Endothelial cell of umbilical vein (primary cell): ENCODE measurements at regions not wholly inside any gene's neighbourhood (a gene's known extent, or its start where the extent isn't known, plus 50 kb on each side); places are given as distances from the start of the nearest gene placed in this dataset.

Experiments
- BruUV-seq: library from RNA; stranded (reverse); fragments of 400-500 nt; replicated peaks from 2 replicates; lab custom pipeline; 2021; lab: Mats Ljungman, UMichigan
- CTCF ChIA-PET: fragments of 300-600, 350-600 bp; sonication (Branson Sonifier 250); formaldehyde crosslinking; loops from one replicate; lab custom pipeline; 2021; ENCODE audit warnings: antibody characterized with exemption, inconsistent platforms; lab: Charles Lee
- POLR2A ChIA-PET: fragments of 300-600, 350-600 bp; sonication (Branson Sonifier 250); formaldehyde crosslinking; loops from one replicate; lab custom pipeline; 2021; ENCODE audit warnings: antibody characterized with exemption, inconsistent platforms; lab: Charles Lee
- DNase-seq: peaks from one replicate; pipeline ENCODE4 v3.0.0-alpha.2; 2011; ENCODE audit warnings: low read depth, low spot score
- FAIRE-seq: peaks from 2 replicates; lab custom pipeline; 2011; peaks lifted over from hg19 to GRCh38; lab: Jason Lieb, UNC
- H2AFZ ChIP-seq: 2 replicates; pipeline ENCODE4 v1.6.0; 2012; ENCODE audit warnings: low read depth, low read length, control low read depth, inconsistent platforms
- H3K27ac ChIP-seq: 2 replicates; pipeline ENCODE4 v1.5.1; 2011; ENCODE audit warnings: low read depth, mild to moderate bottlenecking, control low read depth, low read length, moderate library complexity; ENCODE audit not compliant: insufficient read depth
- H3K27me3 ChIP-seq, 2 experiments: 2 replicates each; pipeline versions ENCODE4 v1.6.0 to v1.6.1; 2011; ENCODE audit warnings: low read length in 2 of 2, mixed read lengths in 1 of 2; ENCODE audit not compliant: control insufficient read depth in 2 of 2, insufficient read depth in 2 of 2
- H3K36me3 ChIP-seq, 2 experiments: 2 replicates in 1 of 2; 3 replicates in 1 of 2; pipeline ENCODE4 v1.5.1; 2011; ENCODE audit warnings: low read length in 2 of 2, mild to moderate bottlenecking in 1 of 2, moderate library complexity in 1 of 2; ENCODE audit not compliant: control insufficient read depth in 2 of 2, insufficient read depth in 2 of 2; ENCODE audit errors: extremely low read depth in 1 of 2
- H3K4me1 ChIP-seq: 3 replicates; pipeline ENCODE4 v1.5.1; 2011; ENCODE audit warnings: mild to moderate bottlenecking, low read length; ENCODE audit not compliant: control insufficient read depth, insufficient read depth; ENCODE audit errors: extremely low read depth
- H3K4me2 ChIP-seq: 2 replicates; pipeline ENCODE4 v1.6.1; 2011; ENCODE audit warnings: low read length, control low read depth, mixed read lengths; ENCODE audit not compliant: insufficient read depth
- H3K4me3 ChIP-seq, 3 experiments: fragments of 200-600 bp in 1 of 3; sonication (generic), shearing (Covaris generic) in 1 of 3; replicated peaks in 1 of 3; 2 replicates each; pipeline ENCODE4 v1.5.1; 2011 to 2016; ENCODE audit warnings: control low read depth in 3 of 3, low read length in 3 of 3, mild to moderate bottlenecking in 2 of 3, inconsistent platforms in 1 of 3, low read depth in 1 of 3, moderate library complexity in 1 of 3; ENCODE audit not compliant: insufficient read depth in 1 of 3
- H3K79me2 ChIP-seq: 2 replicates; pipeline ENCODE4 v1.6.0; 2012; ENCODE audit warnings: low read length, inconsistent platforms; ENCODE audit not compliant: control insufficient read depth, insufficient read depth
- H3K9ac ChIP-seq: replicated peaks from 2 replicates; pipeline ENCODE3; 2011; ENCODE audit warnings: low read length, control low read depth; ENCODE audit not compliant: insufficient read depth; ENCODE audit errors: extremely low read depth
- H3K9me1 ChIP-seq: replicated peaks from 3 replicates; pipeline ENCODE4 v1.6.0; 2011; ENCODE audit warnings: mild to moderate bottlenecking, low read length; ENCODE audit not compliant: control insufficient read depth, insufficient read depth; ENCODE audit errors: extremely low read depth
- H3K9me3 ChIP-seq: replicated peaks from 2 replicates; pipeline ENCODE4 v1.5.1; 2012; ENCODE audit warnings: low read length, inconsistent platforms; ENCODE audit not compliant: control insufficient read depth, insufficient read depth
- H4K20me1 ChIP-seq: replicated peaks from 2 replicates; pipeline ENCODE3; 2011; ENCODE audit warnings: mild to moderate bottlenecking, low read length; ENCODE audit not compliant: control insufficient read depth, insufficient read depth; ENCODE audit errors: extremely low read depth
- CTCF ChIP-seq, 2 donors: IDR thresholded peaks; 1 replicate in 1 of 2; 2 replicates in 1 of 2; pipeline ENCODE4 v1.5.1; 2011; ENCODE audit warnings: low read length in 2 of 2, mild to moderate bottlenecking in 2 of 2, moderate library complexity in 2 of 2, control low read depth in 1 of 2, inconsistent platforms in 1 of 2, low read depth in 1 of 2; ENCODE audit not compliant: insufficient read depth in 1 of 2; ENCODE audit errors: extremely low read depth in 1 of 2
- EZH2 ChIP-seq: IDR thresholded peaks from 2 replicates; pipeline ENCODE4 v1.6.1; 2012; ENCODE audit warnings: borderline replicate concordance, low read depth, mild to moderate bottlenecking, moderate library complexity, low read length, inconsistent platforms; ENCODE audit not compliant: severe bottlenecking
- FOS ChIP-seq: IDR thresholded peaks from 2 replicates; pipeline ENCODE4 v1.6.1; 2011; ENCODE audit warnings: mild to moderate bottlenecking, low read length, moderate library complexity, borderline replicate concordance; ENCODE audit not compliant: insufficient read depth
- GATA2 ChIP-seq: IDR thresholded peaks from 2 replicates; pipeline ENCODE4 v1.7.0; 2011; ENCODE audit warnings: low read depth, mild to moderate bottlenecking, moderate library complexity, mixed read lengths, low read length; ENCODE audit not compliant: insufficient read length, insufficient read depth
- JUN ChIP-seq: IDR thresholded peaks from 2 replicates; pipeline ENCODE4 v1.6.1; 2011; ENCODE audit warnings: borderline replicate concordance, low read depth; ENCODE audit not compliant: insufficient read length, insufficient read depth
- MAX ChIP-seq: IDR thresholded peaks from 2 replicates; pipeline ENCODE4 v1.6.1; 2011; ENCODE audit not compliant: insufficient read depth, insufficient read length
- MYC ChIP-seq: IDR thresholded peaks from one replicate; pipeline ENCODE4 v1.6.1; 2011; ENCODE audit warnings: mild to moderate bottlenecking, low read depth, low read length
- POLR2A ChIP-seq: IDR thresholded peaks from 2 replicates; pipeline ENCODE4 v1.6.1; 2012; ENCODE audit warnings: low read depth, mild to moderate bottlenecking, control low read depth, low read length
- POLR2AphosphoS5 ChIP-seq: IDR thresholded peaks from 2 replicates; pipeline ENCODE4 v1.6.1; 2012; ENCODE audit warnings: low read depth, mild to moderate bottlenecking, control low read depth, low read length, moderate library complexity; ENCODE audit not compliant: insufficient read depth
- dilution Hi-C: fragments of 300-500 bp; cut with MboI; formaldehyde crosslinking; loops from one replicate; pipeline ENCODE4 v1.15.0; 2019; ENCODE audit warnings: low sequenced_read_pairs; ENCODE audit not compliant: extremely low pct_ligation_motif_present
- intact Hi-C: fragments of 100-400 bp; cut with micrococcal nuclease; formaldehyde crosslinking; loops from one replicate; pipeline ENCODE4 v1.10.0; 2022

- no peak overlapping the region for H3K4me3 ChIP-seq
- TF ChIP-seq EZH2 (no peak), POLR2AphosphoS5 (no peak), FOS (no peak), JUN (no peak), CTCF (IDR thresholded peaks at IDR 0.05; ENCODE audit: extremely low read depth in 1 of 2, insufficient read depth in 1 of 2, low read depth in 1 of 2, low read length in 2 of 2) (no peak), POLR2A (no peak), GATA2 (no peak)
- no peaks in the 10 kb centered on the region for H3K27me3 ChIP-seq
- CTCF ChIA-PET, result no interaction called here
- no peaks in the 10 kb centered on the region for H3K4me1 ChIP-seq
- intact Hi-C loops, result no loop called here
- no peak overlapping the region for H2AFZ ChIP-seq
- dilution Hi-C loops, result no loop called here
- DNase-seq, result no peak
- H4K20me1 ChIP-seq, result no peaks in the 10 kb centered on the region
- no peak overlapping the region for H3K27ac ChIP-seq
- no peaks in the 10 kb centered on the region for H3K9me1 ChIP-seq
- no peak for FAIRE-seq
- no peak overlapping the region for H3K4me2 ChIP-seq
- BruUV-seq, result no TSS peak
- no peaks in the 10 kb centered on the region for H3K9me3 ChIP-seq
- no peak overlapping the region for H3K9ac ChIP-seq
- no peaks in the 10 kb centered on the region for H3K36me3 ChIP-seq
- H3K79me2 ChIP-seq, result no peaks in the 10 kb centered on the region
- POLR2A ChIA-PET, result no interaction called here
Measured at GRCh38 chr4:130859991-130860390, 1764.0 kb downstream of the C4orf33 start.

GRCh38 chr4:130896920-130897319, 1801.0 kb downstream of the C4orf33 start:
- Histone ChIP-seq H3K9me3 (no peaks in the 10 kb centered on the region), H3K27ac (no peak overlapping the region), H3K4me1 (no peaks in the 10 kb centered on the region), H3K79me2 (no peaks in the 10 kb centered on the region), H3K4me2 (no peak overlapping the region), H3K9ac (no peak overlapping the region), H4K20me1 (no peaks in the 10 kb centered on the region), H3K27me3 (no peaks in the 10 kb centered on the region), H3K9me1 (no peaks in the 10 kb centered on the region), H3K36me3 (no peaks in the 10 kb centered on the region), H3K4me3 (no peak overlapping the region), H2AFZ (no peak overlapping the region)
- TF ChIP-seq FOS, result no peak
- no peak for TF ChIP-seq MYC
- TF ChIP-seq POLR2A, result no peak
- TF ChIP-seq EZH2, result no peak
- TF ChIP-seq MAX, result no peak
- no peak for TF ChIP-seq CTCF (IDR thresholded peaks at IDR 0.05; ENCODE audit: extremely low read depth in 1 of 2, insufficient read depth in 1 of 2, low read depth in 1 of 2, low read length in 2 of 2)
- no peak for TF ChIP-seq GATA2
- CTCF ChIA-PET, result no interaction called here
- no peak for FAIRE-seq
- intact Hi-C loops, result no loop called here
- BruUV-seq, result no TSS peak
- POLR2A ChIA-PET, result no interaction called here
- no peak for DNase-seq
- dilution Hi-C loops, result no loop called here
